ENCODE measurements at regions not wholly inside any gene's neighbourhood (a gene's known extent, or its start where the extent isn't known, plus 50 kb on each side); places are given as distances from the start of the nearest gene placed in this dataset.
"Not testable (repeated sequence)": the region's sequence is repeated elsewhere in the genome, so short reads cannot be mapped to it uniquely, and the experiment has no call there.

DNA sequence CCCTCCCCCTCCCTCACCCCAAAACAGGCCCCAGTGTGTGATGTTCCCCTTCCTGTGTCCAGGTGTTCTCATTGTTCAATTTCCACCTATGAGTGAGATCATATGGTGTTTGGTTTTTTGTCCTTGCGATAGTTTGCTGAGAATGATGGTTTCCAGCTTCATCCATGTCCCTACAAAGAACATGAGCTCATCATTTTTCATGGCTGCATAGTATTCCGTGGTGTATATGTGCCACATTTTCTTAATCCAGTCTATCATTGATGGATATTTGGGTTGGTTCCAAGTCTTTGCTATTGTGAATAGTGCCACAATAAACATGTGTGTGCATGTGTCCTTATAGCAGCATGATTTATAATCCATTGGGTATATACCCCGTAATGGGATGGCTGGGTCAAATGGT lies 363.4 kb upstream of the MDFIC2 start:
- H3K4me2 ChIP-seq (ENCODE audit: low read depth, low read length, poor library complexity, severe bottlenecking); DNase-seq; H3K9me3 ChIP-seq (ENCODE audit: low read length); H3K9ac ChIP-seq (ENCODE audit: low read length); H3K27ac ChIP-seq (ENCODE audit: low read length); H2AFZ ChIP-seq (ENCODE audit: low read length); H3K36me3 ChIP-seq (ENCODE audit: insufficient read depth, low read length); H3K4me3 ChIP-seq (ENCODE audit: low read length); H4K20me1 ChIP-seq (ENCODE audit: insufficient read depth, low read depth, low read length); H3K27me3 ChIP-seq (ENCODE audit: low read length); H3K4me1 ChIP-seq (ENCODE audit: low read length); H3K9me2 ChIP-seq (replicated peaks; ENCODE audit: insufficient read depth, low read length); H3K79me2 ChIP-seq (ENCODE audit: low read length): not testable (repeated sequence)

DNA sequence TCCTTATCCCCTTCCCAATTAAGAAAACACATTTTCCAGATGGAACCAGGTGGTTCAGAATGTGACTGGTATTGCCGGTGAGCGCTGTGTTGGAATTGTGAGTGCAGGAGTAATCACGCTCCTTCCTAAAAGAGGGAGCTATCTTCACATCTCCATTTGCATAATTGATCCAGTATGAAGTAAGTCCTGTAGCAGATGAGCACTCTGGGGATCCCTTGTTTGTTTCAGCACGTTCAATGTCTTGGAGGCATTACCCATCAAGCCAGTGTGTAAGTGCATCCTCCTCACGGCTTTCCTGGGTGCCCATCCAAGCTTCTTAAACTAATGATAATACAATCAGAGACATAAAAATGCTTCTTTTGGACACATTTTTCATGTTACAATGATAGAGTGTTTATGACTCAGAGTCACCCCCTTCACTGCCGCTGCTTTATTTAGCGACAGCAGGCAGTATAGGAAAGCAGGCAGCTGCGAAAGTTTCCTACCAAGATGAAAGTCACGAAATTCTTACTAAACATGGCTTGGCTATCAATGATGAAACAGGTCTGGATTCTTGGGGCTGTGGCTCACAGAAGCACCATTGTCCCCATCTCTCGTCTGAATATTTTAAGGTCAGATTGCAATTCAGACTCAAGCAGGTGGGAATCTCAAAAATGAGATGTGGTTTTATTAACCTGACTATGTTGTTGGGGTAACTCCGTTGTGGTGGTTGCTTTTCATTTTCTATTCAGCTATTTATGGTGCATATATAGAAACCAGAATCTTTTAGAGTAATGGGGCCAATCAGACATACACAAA lies 346.3 kb upstream of the MDFIC2 start:
- H3K27ac ChIP-seq (ENCODE audit: low read length) = no peak overlapping the region
- H3K9me2 ChIP-seq (replicated peaks; ENCODE audit: insufficient read depth, low read length) = no peaks in the 10 kb centered on the region
- H2AFZ ChIP-seq (ENCODE audit: low read length) = no peak overlapping the region
- no peaks in the 10 kb centered on the region for H3K9me3 ChIP-seq (ENCODE audit: low read length)
- H3K4me1 ChIP-seq (ENCODE audit: low read length) = peaks cover 7% of the 10 kb centered on the region
- no peak overlapping the region for H3K9ac ChIP-seq (ENCODE audit: low read length)
- H3K79me2 ChIP-seq (ENCODE audit: low read length) = no peaks in the 10 kb centered on the region
- no peaks in the 10 kb centered on the region for H3K36me3 ChIP-seq (ENCODE audit: insufficient read depth, low read length)
- no peak overlapping the region for H3K4me2 ChIP-seq (ENCODE audit: low read depth, low read length, poor library complexity, severe bottlenecking)
- no peak overlapping the region for H3K4me3 ChIP-seq (ENCODE audit: low read length)
- no peaks in the 10 kb centered on the region for H4K20me1 ChIP-seq (ENCODE audit: insufficient read depth, low read depth, low read length)
- no peak for DNase-seq
- H3K27me3 ChIP-seq (ENCODE audit: low read length) = no peaks in the 10 kb centered on the region

DNA sequence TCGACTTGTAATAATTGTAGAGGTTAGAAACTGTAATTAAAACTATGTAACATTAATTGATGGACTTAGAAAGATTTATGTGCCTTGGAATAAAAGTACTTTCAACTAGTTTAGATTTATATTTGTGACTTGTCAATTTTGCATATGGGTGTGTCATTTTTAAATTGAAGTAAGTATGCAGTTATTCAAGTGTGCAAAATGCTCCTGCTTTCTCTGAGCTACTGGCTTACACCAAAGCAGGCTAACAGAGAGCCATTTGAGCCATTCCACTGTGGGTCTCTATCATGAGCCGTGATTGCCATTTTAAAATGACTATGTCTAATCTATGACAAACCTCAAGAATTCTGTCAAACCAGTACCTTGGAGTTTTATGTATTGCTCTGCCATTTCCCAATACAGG lies 345.0 kb upstream of the MDFIC2 start:
- DNase-seq = no peak
- no peaks in the 10 kb centered on the region for H3K27me3 ChIP-seq (ENCODE audit: low read length)

DNA sequence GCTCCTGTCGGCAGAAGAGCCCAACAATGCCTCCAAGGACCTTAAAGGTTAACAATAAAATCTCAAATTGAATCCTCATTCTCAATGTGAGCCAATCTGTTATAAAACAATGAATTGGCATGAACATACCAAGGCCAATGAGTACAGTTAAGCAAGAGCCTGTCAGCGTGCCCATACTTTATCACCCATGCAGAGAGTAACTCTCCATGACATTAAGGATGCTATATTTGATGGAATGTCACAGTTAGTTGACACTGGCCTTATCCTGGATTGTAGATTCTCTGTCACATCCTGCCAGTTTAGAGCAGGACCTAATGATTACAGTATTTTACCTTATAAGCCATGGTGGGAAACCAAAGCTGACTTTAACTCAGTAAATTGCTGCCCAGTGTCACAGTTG lies 335.4 kb upstream of the MDFIC2 start:
- Histone ChIP-seq H3K4me3 (ENCODE audit: low read length) (no peak overlapping the region), H3K4me1 (ENCODE audit: low read length) (no peaks in the 10 kb centered on the region), H3K79me2 (ENCODE audit: low read length) (no peaks in the 10 kb centered on the region), H3K9ac (ENCODE audit: low read length) (no peak overlapping the region), H3K9me2 (replicated peaks; ENCODE audit: insufficient read depth, low read length) (no peaks in the 10 kb centered on the region), H3K27me3 (ENCODE audit: low read length) (no peaks in the 10 kb centered on the region), H3K27ac (ENCODE audit: low read length) (no peak overlapping the region), H3K4me2 (ENCODE audit: low read depth, low read length, poor library complexity, severe bottlenecking) (no peak overlapping the region), H3K36me3 (ENCODE audit: insufficient read depth, low read length) (no peaks in the 10 kb centered on the region), H2AFZ (ENCODE audit: low read length) (no peak overlapping the region), H3K9me3 (ENCODE audit: low read length) (no peaks in the 10 kb centered on the region), H4K20me1 (ENCODE audit: insufficient read depth, low read depth, low read length) (no peaks in the 10 kb centered on the region)
- no peak for DNase-seq

More for the DNA sequence above, 345.0 kb upstream of the MDFIC2 start:
- H3K9ac ChIP-seq (ENCODE audit: low read length) = no peak overlapping the region
- H3K4me3 ChIP-seq (ENCODE audit: low read length) = no peak overlapping the region
- H3K36me3 ChIP-seq (ENCODE audit: insufficient read depth, low read length) = no peaks in the 10 kb centered on the region
- peaks cover 7% of the 10 kb centered on the region for H3K4me1 ChIP-seq (ENCODE audit: low read length)
- no peak overlapping the region for H2AFZ ChIP-seq (ENCODE audit: low read length)
- H3K79me2 ChIP-seq (ENCODE audit: low read length) = no peaks in the 10 kb centered on the region
- H3K9me3 ChIP-seq (ENCODE audit: low read length) = no peaks in the 10 kb centered on the region
- H4K20me1 ChIP-seq (ENCODE audit: insufficient read depth, low read depth, low read length) = no peaks in the 10 kb centered on the region
- no peak overlapping the region for H3K27ac ChIP-seq (ENCODE audit: low read length)
- H3K9me2 ChIP-seq (replicated peaks; ENCODE audit: insufficient read depth, low read length) = no peaks in the 10 kb centered on the region
- H3K4me2 ChIP-seq (ENCODE audit: low read depth, low read length, poor library complexity, severe bottlenecking) = no peak overlapping the region

DNA sequence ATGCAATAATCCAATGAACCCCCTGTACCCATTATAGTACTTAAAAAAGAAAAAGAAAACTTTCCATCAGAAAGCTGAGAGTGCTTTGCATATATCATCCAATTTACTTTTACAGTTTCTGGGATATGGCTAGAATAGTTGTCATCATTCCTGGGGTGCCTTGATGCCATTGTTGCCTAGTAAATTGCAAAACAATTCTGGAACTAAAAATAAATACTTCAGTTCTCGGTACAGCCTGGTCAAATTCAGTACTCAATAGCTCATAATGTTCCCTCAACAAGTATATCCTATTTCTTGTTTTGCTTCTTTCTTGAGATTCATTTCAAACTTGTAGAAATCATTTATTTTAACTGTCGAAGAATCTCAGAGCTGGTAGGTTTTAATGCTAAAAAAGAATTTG lies 334.7 kb upstream of the MDFIC2 start:
- no peaks in the 10 kb centered on the region for H4K20me1 ChIP-seq (ENCODE audit: insufficient read depth, low read depth, low read length)
- H3K9me2 ChIP-seq (replicated peaks; ENCODE audit: insufficient read depth, low read length) = no peaks in the 10 kb centered on the region
- no peak overlapping the region for H2AFZ ChIP-seq (ENCODE audit: low read length)
- no peak overlapping the region for H3K27ac ChIP-seq (ENCODE audit: low read length)
- H3K27me3 ChIP-seq (ENCODE audit: low read length) = no peaks in the 10 kb centered on the region
- no peaks in the 10 kb centered on the region for H3K9me3 ChIP-seq (ENCODE audit: low read length)
- H3K36me3 ChIP-seq (ENCODE audit: insufficient read depth, low read length) = no peaks in the 10 kb centered on the region
- no peaks in the 10 kb centered on the region for H3K79me2 ChIP-seq (ENCODE audit: low read length)
- no peak overlapping the region for H3K9ac ChIP-seq (ENCODE audit: low read length)
- no peak for DNase-seq
- no peak overlapping the region for H3K4me2 ChIP-seq (ENCODE audit: low read depth, low read length, poor library complexity, severe bottlenecking)
- H3K4me1 ChIP-seq (ENCODE audit: low read length) = no peaks in the 10 kb centered on the region
- H3K4me3 ChIP-seq (ENCODE audit: low read length) = no peak overlapping the region

DNA sequence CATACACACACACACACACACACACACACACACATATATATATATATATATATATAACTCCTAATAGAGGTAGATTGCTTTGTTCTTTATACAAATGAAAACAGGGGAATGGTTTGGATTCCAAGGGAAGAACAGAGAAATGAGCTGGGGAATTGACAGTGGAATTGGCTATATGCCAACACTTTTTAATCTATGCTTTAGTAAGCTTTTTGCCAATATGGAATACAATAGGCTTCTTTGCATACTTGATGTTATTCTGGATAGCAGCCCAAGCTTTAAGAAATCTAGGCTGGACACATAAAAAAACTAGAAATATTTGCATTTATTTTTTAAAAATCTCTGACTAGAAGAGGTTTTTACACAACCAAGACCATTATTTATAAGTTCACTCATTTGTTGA lies 334.2 kb upstream of the MDFIC2 start:
- Histone ChIP-seq H3K4me1 (ENCODE audit: low read length) (no peaks in the 10 kb centered on the region), H3K4me3 (ENCODE audit: low read length) (no peak overlapping the region), H3K9ac (ENCODE audit: low read length) (no peak overlapping the region), H3K36me3 (ENCODE audit: insufficient read depth, low read length) (no peaks in the 10 kb centered on the region), H3K4me2 (ENCODE audit: low read depth, low read length, poor library complexity, severe bottlenecking) (no peak overlapping the region), H3K79me2 (ENCODE audit: low read length) (no peaks in the 10 kb centered on the region), H3K9me2 (replicated peaks; ENCODE audit: insufficient read depth, low read length) (no peaks in the 10 kb centered on the region), H2AFZ (ENCODE audit: low read length) (no peak overlapping the region), H3K9me3 (ENCODE audit: low read length) (no peaks in the 10 kb centered on the region), H4K20me1 (ENCODE audit: insufficient read depth, low read depth, low read length) (no peaks in the 10 kb centered on the region), H3K27ac (ENCODE audit: low read length) (no peak overlapping the region), H3K27me3 (ENCODE audit: low read length) (no peaks in the 10 kb centered on the region)
- DNase-seq = no peak

DNA sequence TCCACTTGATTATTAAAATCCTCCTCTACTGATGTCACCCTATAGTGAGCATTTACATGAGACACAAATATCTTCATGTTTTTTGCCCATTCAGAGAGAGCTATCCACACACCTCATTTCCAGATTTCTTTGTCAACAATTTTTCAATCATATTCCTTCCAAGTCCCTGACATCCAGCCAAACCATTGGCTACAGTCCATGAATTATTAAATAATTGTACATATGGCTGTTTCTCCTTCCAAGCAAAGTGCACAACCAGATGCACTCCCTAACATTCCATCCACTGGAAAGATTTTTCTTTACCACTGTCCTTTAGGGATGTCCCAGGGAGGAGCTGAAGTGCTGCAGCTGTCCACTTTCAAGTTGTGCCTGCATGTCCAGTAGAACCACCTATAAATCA lies 328.0 kb upstream of the MDFIC2 start:
- Histone ChIP-seq H3K9ac (ENCODE audit: low read length) (no peak overlapping the region), H3K4me2 (ENCODE audit: low read depth, low read length, poor library complexity, severe bottlenecking) (no peak overlapping the region), H3K4me1 (ENCODE audit: low read length) (no peaks in the 10 kb centered on the region), H2AFZ (ENCODE audit: low read length) (no peak overlapping the region), H3K9me3 (ENCODE audit: low read length) (no peaks in the 10 kb centered on the region), H3K79me2 (ENCODE audit: low read length) (no peaks in the 10 kb centered on the region), H3K36me3 (ENCODE audit: insufficient read depth, low read length) (no peaks in the 10 kb centered on the region), H3K27ac (ENCODE audit: low read length) (no peak overlapping the region), H4K20me1 (ENCODE audit: insufficient read depth, low read depth, low read length) (no peaks in the 10 kb centered on the region), H3K27me3 (ENCODE audit: low read length) (no peaks in the 10 kb centered on the region), H3K4me3 (ENCODE audit: low read length) (no peak overlapping the region), H3K9me2 (replicated peaks; ENCODE audit: insufficient read depth, low read length) (no peaks in the 10 kb centered on the region)
- no peak for DNase-seq

DNA sequence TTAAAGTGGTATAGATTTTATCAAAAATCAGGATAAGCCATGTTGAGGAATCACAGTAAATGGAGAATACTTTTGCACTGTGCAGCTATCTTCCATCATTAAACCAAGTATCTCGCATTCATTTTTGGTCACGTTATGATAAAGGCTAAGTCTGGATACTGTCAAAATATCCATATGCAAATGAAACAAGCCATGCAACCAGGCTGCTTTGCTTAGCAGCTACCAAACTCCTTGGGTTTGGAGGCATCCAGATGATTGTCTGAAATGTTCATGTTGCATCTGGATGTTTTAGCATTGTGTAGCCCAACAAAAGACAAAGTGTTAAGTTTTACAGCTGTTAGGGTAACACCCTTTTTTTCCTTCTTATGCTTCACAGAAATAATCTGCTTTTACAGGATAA lies 322.9 kb upstream of the MDFIC2 start:
- no peak overlapping the region for H3K4me2 ChIP-seq (ENCODE audit: low read depth, low read length, poor library complexity, severe bottlenecking)
- no peak overlapping the region for H2AFZ ChIP-seq (ENCODE audit: low read length)
- H3K27ac ChIP-seq (ENCODE audit: low read length) = no peak overlapping the region
- H3K9ac ChIP-seq (ENCODE audit: low read length) = no peak overlapping the region
- no peak overlapping the region for H3K4me3 ChIP-seq (ENCODE audit: low read length)
- no peaks in the 10 kb centered on the region for H4K20me1 ChIP-seq (ENCODE audit: insufficient read depth, low read depth, low read length)
- H3K4me1 ChIP-seq (ENCODE audit: low read length) = no peaks in the 10 kb centered on the region
- H3K36me3 ChIP-seq (ENCODE audit: insufficient read depth, low read length) = no peaks in the 10 kb centered on the region
- DNase-seq = no peak
- no peaks in the 10 kb centered on the region for H3K9me3 ChIP-seq (ENCODE audit: low read length)
- no peaks in the 10 kb centered on the region for H3K79me2 ChIP-seq (ENCODE audit: low read length)
- H3K9me2 ChIP-seq (replicated peaks; ENCODE audit: insufficient read depth, low read length) = no peaks in the 10 kb centered on the region
- no peaks in the 10 kb centered on the region for H3K27me3 ChIP-seq (ENCODE audit: low read length)
